Stomach smooth muscle (tissue), 2 donors: ENCODE measurements at regions not wholly inside any gene's neighbourhood (a gene's known extent, or its start where the extent isn't known, plus 50 kb on each side); places are given as distances from the start of the nearest gene placed in this dataset.
"Not testable (repeated sequence)": the region's sequence is repeated elsewhere in the genome, so short reads cannot be mapped to it uniquely, and the experiment has no call there.

ENCODE experiments used
- H3K27ac ChIP-seq: one replicate; pipeline ENCODE4 v1.7.0; 2013; ENCODE audit warnings: mild to moderate bottlenecking, low read length, inconsistent platforms
- H3K27me3 ChIP-seq, 2 donors: one replicate each; pipeline ENCODE4 v1.7.0; 2013; ENCODE audit warnings: low read length in 2 of 2; ENCODE audit not compliant: insufficient read depth in 2 of 2, control insufficient read depth in 1 of 2
- H3K36me3 ChIP-seq, 2 donors: one replicate each; pipeline ENCODE4 v1.7.0; 2013; ENCODE audit warnings: low read length in 2 of 2; ENCODE audit not compliant: control insufficient read depth in 2 of 2, insufficient read depth in 2 of 2
- H3K4me1 ChIP-seq: one replicate; pipeline ENCODE4 v1.7.0; 2013; ENCODE audit warnings: low read length; ENCODE audit not compliant: control insufficient read depth, insufficient read depth
- H3K4me3 ChIP-seq, 2 donors: one replicate each; pipeline ENCODE4 v1.7.0; 2013; ENCODE audit warnings: low read length in 2 of 2
- H3K9ac ChIP-seq, 2 donors: one replicate each; pipeline ENCODE4 v1.7.0; 2013; ENCODE audit warnings: low read length in 2 of 2, mild to moderate bottlenecking in 1 of 2
- H3K9me3 ChIP-seq, 2 donors: one replicate each; pipeline ENCODE4 v1.7.0; 2013; ENCODE audit warnings: low read length in 2 of 2; ENCODE audit not compliant: control insufficient read depth in 2 of 2
- donor health status: healthy.
- donor health status: Pancreatic carcinoma.

DNA sequence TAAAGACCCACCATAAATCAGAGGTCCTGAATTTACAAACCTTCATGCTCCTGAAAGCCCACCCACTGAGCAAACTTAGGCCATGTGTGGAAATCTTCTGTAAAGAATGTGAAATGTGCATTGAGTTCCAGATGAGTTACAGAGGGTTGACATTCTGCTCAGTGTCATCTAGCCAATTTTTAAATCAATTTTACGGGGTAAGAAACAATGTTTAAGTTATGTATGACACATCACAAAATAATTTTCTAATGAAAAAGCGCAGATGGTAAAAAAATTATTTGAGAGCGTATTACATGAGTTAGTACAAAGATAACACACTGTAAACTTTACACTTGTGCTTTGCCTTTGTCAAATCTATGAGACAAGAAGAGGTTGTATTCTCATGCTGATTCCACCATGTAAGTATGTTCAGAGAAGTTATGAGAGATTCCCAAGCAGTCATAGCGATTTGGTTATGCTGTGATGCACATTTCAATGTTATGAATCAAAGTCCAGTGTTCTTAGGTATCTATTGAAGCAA, 446.3 kb downstream of the ADCYAP1 start:
- H3K27me3 ChIP-seq, result no peaks in the 10 kb centered on the region
- H3K4me1 ChIP-seq, result no peaks in the 10 kb centered on the region
- H3K27ac ChIP-seq, result no peak overlapping the region
- no peak overlapping the region for H3K9ac ChIP-seq
- no peaks in the 10 kb centered on the region for H3K9me3 ChIP-seq
- no peaks in the 10 kb centered on the region for H3K36me3 ChIP-seq
- H3K4me3 ChIP-seq, result no peak overlapping the region

- Histone ChIP-seq H3K36me3 (no peaks in the 10 kb centered on the region), H3K4me3 (no peak overlapping the region), H3K27ac (no peak overlapping the region), H3K9ac (no peak overlapping the region), H3K27me3 (no peaks in the 10 kb centered on the region), H3K9me3 (peaks cover 0 to 3% of the 10 kb centered on the region in 2 donors), H3K4me1 (no peaks in the 10 kb centered on the region)
Measured at GRCh38 chr18:1353025-1353424, 448.4 kb downstream of the ADCYAP1 start.

DNA sequence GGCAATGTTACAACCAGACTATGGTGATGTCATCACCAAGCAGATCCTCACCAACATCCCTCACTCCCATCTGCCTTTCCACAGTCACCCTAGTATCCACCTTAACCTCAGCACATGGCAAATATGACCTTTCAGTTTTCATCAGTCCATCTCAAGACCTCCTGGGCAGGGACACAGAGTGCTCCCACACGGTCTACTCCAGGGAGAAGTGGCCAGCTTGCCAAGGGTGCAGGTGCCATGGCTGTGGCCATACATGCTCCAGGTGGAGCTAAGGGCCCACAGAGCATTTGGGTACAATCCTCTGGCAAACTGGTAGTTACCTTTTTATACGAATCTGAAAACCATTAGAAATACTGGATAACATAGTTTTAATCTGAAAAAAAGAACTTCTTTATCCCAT, 453.1 kb downstream of the ADCYAP1 start:
- H3K9me3 ChIP-seq, result peaks cover 0 to 3% of the 10 kb centered on the region in 2 donors
- H3K27ac ChIP-seq, result no peak overlapping the region
- H3K4me1 ChIP-seq, result no peaks in the 10 kb centered on the region
- H3K36me3 ChIP-seq, result no peaks in the 10 kb centered on the region
- no peaks in the 10 kb centered on the region for H3K27me3 ChIP-seq
- H3K9ac ChIP-seq, result no peak overlapping the region
- H3K4me3 ChIP-seq, result no peak overlapping the region

DNA sequence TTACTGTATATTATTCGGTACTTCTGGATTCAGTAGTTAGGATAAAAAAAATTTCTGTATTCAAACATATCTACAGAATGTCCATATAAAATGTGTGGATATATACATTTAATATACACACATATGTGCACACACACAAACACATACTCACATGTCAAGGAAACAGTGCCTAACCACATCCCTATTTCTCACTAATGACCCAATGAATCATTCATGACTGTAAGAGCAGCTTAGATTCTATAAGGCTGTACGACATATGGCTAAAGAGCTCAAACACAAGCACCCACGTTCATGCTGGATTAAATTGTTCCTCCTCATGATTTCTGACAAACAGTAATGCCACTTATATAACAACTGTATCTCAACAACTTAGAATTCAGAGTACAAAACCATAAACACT, 457.3 kb downstream of the ADCYAP1 start:
- Histone ChIP-seq H3K4me3 (no peak overlapping the region), H3K4me1 (no peaks in the 10 kb centered on the region), H3K9me3 (peaks cover 2 to 3% of the 10 kb centered on the region in 2 donors), H3K36me3 (no peaks in the 10 kb centered on the region), H3K27ac (no peak overlapping the region), H3K27me3 (no peaks in the 10 kb centered on the region), H3K9ac (no peak overlapping the region)

DNA sequence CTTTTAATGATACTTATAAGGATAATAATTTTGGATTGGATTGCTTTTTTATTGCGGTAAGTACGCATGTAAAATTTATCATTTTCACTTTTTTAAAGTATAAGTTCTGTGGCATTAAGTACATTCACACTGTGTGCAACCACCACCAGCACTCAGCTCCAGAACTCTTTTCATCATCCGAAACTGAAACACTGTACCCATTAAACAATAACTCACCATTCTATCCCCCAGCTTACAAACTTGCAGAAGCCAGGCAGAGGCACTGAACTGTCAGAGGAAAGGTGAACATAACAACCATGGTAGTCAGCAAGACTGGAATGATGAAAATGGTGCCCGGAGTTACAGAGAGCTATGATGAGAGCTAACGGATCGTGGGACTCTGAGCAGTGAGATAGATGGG, 465.9 kb downstream of the ADCYAP1 start:
- Histone ChIP-seq H3K36me3 (no peaks in the 10 kb centered on the region), H3K9me3 (peaks cover 0 to 2% of the 10 kb centered on the region in 2 donors), H3K4me1 (no peaks in the 10 kb centered on the region), H3K4me3 (no peak overlapping the region), H3K9ac (no peak overlapping the region), H3K27me3 (no peaks in the 10 kb centered on the region), H3K27ac (no peak overlapping the region)

- Histone ChIP-seq H3K4me3 (no peak overlapping the region), H3K27me3 (no peaks in the 10 kb centered on the region), H3K4me1 (no peaks in the 10 kb centered on the region), H3K9ac (no peak overlapping the region), H3K9me3 (no peaks in the 10 kb centered on the region), H3K27ac (no peak overlapping the region), H3K36me3 (no peaks in the 10 kb centered on the region)
Measured at GRCh38 chr18:1371724-1372123, 467.1 kb downstream of the ADCYAP1 start.

DNA sequence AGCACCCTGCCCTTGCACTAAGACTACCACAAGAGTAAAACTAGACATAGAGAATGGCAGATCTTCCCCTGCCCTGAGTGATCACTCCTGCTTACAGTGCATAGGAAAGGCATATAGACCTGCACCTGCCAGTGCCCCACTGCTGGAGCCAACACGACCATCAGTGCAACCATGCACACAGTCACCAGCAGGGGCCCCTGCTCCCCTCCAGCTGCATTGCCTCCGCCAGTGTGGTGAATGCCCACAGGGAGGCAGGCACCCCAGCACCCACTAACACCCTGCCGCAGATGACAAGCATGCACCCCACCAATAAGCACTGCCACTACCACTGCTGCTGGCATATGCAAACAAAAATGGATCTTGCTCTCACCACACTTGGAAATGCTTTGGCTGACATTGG, 478.8 kb downstream of the ADCYAP1 start:
- Histone ChIP-seq H3K27me3 (no peaks in the 10 kb centered on the region), H3K9me3 (peaks cover 2 to 5% of the 10 kb centered on the region in 2 donors), H3K4me3 (no peak overlapping the region), H3K9ac (no peak overlapping the region), H3K4me1 (no peaks in the 10 kb centered on the region), H3K36me3 (no peaks in the 10 kb centered on the region), H3K27ac (no peak overlapping the region)

GRCh38 chr18:1388468-1388867, 483.8 kb downstream of the ADCYAP1 start:
- H3K27me3 ChIP-seq, H3K4me1 ChIP-seq, H3K4me3 ChIP-seq, H3K36me3 ChIP-seq, H3K9me3 ChIP-seq, H3K27ac ChIP-seq, H3K9ac ChIP-seq: not testable (repeated sequence)

DNA sequence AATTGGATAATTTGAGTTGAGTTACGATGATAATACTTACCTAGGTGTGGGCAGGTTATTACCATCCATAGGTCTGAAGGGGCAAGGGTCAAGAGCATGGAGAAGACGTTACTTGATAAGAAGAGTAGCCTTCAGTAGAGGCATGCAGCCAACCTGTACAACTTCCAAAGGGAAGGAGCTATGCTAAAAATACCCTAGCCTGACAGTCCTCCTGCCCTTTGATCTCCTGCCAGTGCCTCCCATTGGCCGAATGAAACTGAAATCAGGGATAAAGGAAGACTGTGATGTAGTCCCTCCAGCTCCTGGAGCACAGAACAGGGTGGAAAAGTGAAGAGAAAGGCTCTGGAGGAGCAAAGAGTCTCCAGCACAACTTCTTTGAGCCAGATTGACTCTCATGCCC, 487.4 kb downstream of the ADCYAP1 start:
- Histone ChIP-seq H3K36me3 (no peaks in the 10 kb centered on the region), H3K9me3 (peaks cover 0 to 3% of the 10 kb centered on the region in 2 donors), H3K9ac (no peak overlapping the region), H3K27ac (no peak overlapping the region), H3K4me1 (no peaks in the 10 kb centered on the region), H3K4me3 (no peak overlapping the region), H3K27me3 (no peaks in the 10 kb centered on the region)

- Histone ChIP-seq H3K9ac (no peak overlapping the region), H3K4me3 (no peak overlapping the region), H3K27ac (no peak overlapping the region), H3K9me3 (peaks cover 0 to 3% of the 10 kb centered on the region in 2 donors), H3K27me3 (no peaks in the 10 kb centered on the region), H3K4me1 (no peaks in the 10 kb centered on the region), H3K36me3 (no peaks in the 10 kb centered on the region)
Measured at GRCh38 chr18:1392865-1393734, 488.4 kb downstream of the ADCYAP1 start.

- Histone ChIP-seq H3K4me1 (no peaks in the 10 kb centered on the region), H3K27ac (no peak overlapping the region), H3K36me3 (no peaks in the 10 kb centered on the region), H3K9ac (no peak overlapping the region), H3K4me3 (no peak overlapping the region), H3K9me3 (peaks cover 0 to 3% of the 10 kb centered on the region in 2 donors), H3K27me3 (no peaks in the 10 kb centered on the region)
Measured at GRCh38 chr18:1393929-1394328, 489.3 kb downstream of the ADCYAP1 start.
